GM12878 (cell line): ENCODE measurements at regions not wholly inside any gene's neighbourhood (a gene's known extent, or its start where the extent isn't known, plus 50 kb on each side); places are given as distances from the start of the nearest gene placed in this dataset.

ENCODE experiments used
- ATAC-seq: fragments of 200-7000 bp; cut with Tn5 transposase; 3 replicates; pipeline ENCODE4 v1.9.1; 2020; ENCODE audit warnings: mild to moderate bottlenecking, moderate library complexity
- BruUV-seq: library from RNA; stranded (reverse); fragments of 400-500 nt; replicated peaks from 2 replicates; lab custom pipeline; 2021; lab: Mats Ljungman, UMichigan
- CTCF ChIA-PET: fragments of 300-600 bp; sonication (Branson Sonifier 250); formaldehyde crosslinking; extraction: SDS; loops from one replicate; lab custom pipeline; 2021; ENCODE audit warnings: inconsistent platforms; lab: Yijun Ruan, JAX
- POLR2A ChIA-PET: fragments of 350-600 bp; formaldehyde crosslinking; extraction: SDS; loops from one replicate; lab custom pipeline; 2021; ENCODE audit warnings: inconsistent platforms; lab: Charles Lee
- RAD21 ChIA-PET: fragments of 300-600 bp; sonication (Branson Sonifier 250); formaldehyde crosslinking; loops from one replicate; lab custom pipeline; 2023; ENCODE audit warnings: antibody characterized with exemption; ENCODE audit not compliant: unreplicated experiment; lab: Charles Lee
- SMC1A ChIA-PET: fragments of 300-600 bp; sonication (Branson Sonifier 250); formaldehyde crosslinking; loops from one replicate; lab custom pipeline; 2023; ENCODE audit not compliant: unreplicated experiment, uncharacterized antibody; lab: Charles Lee
- DNase-seq: peaks from one replicate; pipeline ENCODE4 v3.0.0-alpha.2; 2011; ENCODE audit warnings: low read depth, low spot score
- FAIRE-seq: peaks from 3 replicates; lab custom pipeline; 2011; peaks lifted over from hg19 to GRCh38; lab: Jason Lieb, UNC
- H2AFZ ChIP-seq: 2 replicates; pipeline ENCODE4 v1.6.0; 2011; ENCODE audit warnings: low read depth, low read length, control low read depth; ENCODE audit not compliant: control insufficient read depth
- H3K27ac ChIP-seq: 2 replicates; pipeline ENCODE4 v1.5.1; 2011; ENCODE audit warnings: control low read depth; ENCODE audit not compliant: control insufficient read depth, insufficient read depth
- H3K27me3 ChIP-seq, 2 experiments: replicated peaks in 1 of 2; 2 replicates each; pipeline versions ENCODE4 v1.6.0 to v1.6.1; 2011; ENCODE audit warnings: low read length in 1 of 2; ENCODE audit not compliant: control insufficient read depth in 2 of 2, insufficient read depth in 2 of 2
- H3K36me3 ChIP-seq, 2 experiments: 2 replicates each; pipeline ENCODE4 v1.5.1; 2011; ENCODE audit warnings: low read length in 1 of 2; ENCODE audit not compliant: control insufficient read depth in 2 of 2, insufficient read depth in 2 of 2
- H3K4me1 ChIP-seq: 2 replicates; pipeline ENCODE4 v1.6.1; 2011; ENCODE audit warnings: mild to moderate bottlenecking, low read length, moderate library complexity, mixed read lengths; ENCODE audit not compliant: control insufficient read depth, insufficient read depth
- H3K4me2 ChIP-seq: 2 replicates; pipeline ENCODE4 v1.6.0; 2011; ENCODE audit warnings: control low read depth; ENCODE audit not compliant: control insufficient read depth, insufficient read depth
- H3K4me3 ChIP-seq: fragments of 200-600 bp; sonication (generic); 2 replicates; pipeline ENCODE4 v1.5.1; 2016
- H3K79me2 ChIP-seq: 2 replicates; pipeline ENCODE4 v1.6.0; 2011; ENCODE audit warnings: low read length; ENCODE audit not compliant: control insufficient read depth, insufficient read depth
- H3K9ac ChIP-seq: 2 replicates; pipeline ENCODE4 v1.8.0; 2011; ENCODE audit warnings: low read length, control low read depth, mixed read lengths; ENCODE audit not compliant: control insufficient read depth, insufficient read depth
- H3K9me3 ChIP-seq: replicated peaks from 3 replicates; pipeline ENCODE4 v1.5.1; 2011; ENCODE audit warnings: mild to moderate bottlenecking, low read length; ENCODE audit not compliant: control insufficient read depth, insufficient read depth
- H4K20me1 ChIP-seq: 2 replicates; pipeline ENCODE4 v1.6.0; 2011; ENCODE audit not compliant: control insufficient read depth, insufficient read depth
- ATF7 ChIP-seq: fragments of 450-650 bp; IDR thresholded peaks from 2 replicates; pipeline ENCODE4 v1.6.1; 2016; ENCODE audit warnings: low read depth, mild to moderate bottlenecking
- BACH1 ChIP-seq: fragments of 450-650 bp; IDR thresholded peaks from 2 replicates; pipeline ENCODE4 v1.6.1; 2017; ENCODE audit warnings: mild to moderate bottlenecking, borderline replicate concordance
- BCL3 ChIP-seq: IDR thresholded peaks from 2 replicates; pipeline ENCODE4 v1.6.1; 2011; ENCODE audit warnings: borderline replicate concordance, low read depth, mild to moderate bottlenecking, moderate library complexity, low read length; ENCODE audit not compliant: insufficient read depth, poor library complexity, severe bottlenecking
- CBX5 ChIP-seq: sonication (generic); IDR thresholded peaks from 2 replicates; pipeline ENCODE4 v1.6.1; 2016; ENCODE audit warnings: low read depth, moderate library complexity, mild to moderate bottlenecking, inconsistent platforms
- FOS ChIP-seq: IDR thresholded peaks from 3 replicates; pipeline ENCODE4 v1.6.1; 2011; ENCODE audit warnings: borderline replicate concordance; ENCODE audit not compliant: insufficient read length; ENCODE audit errors: extremely low read depth
- HDAC2 ChIP-seq: fragments of 200-600 bp; sonication (generic); IDR thresholded peaks from 2 replicates; pipeline ENCODE4 v1.6.1; 2017
- NFIC ChIP-seq: IDR thresholded peaks from 2 replicates; pipeline ENCODE4 v1.6.1; 2012; ENCODE audit warnings: low read depth, mild to moderate bottlenecking, inconsistent platforms, low read length, moderate library complexity
- NFYA ChIP-seq: IDR thresholded peaks from 2 replicates; pipeline ENCODE4 v1.6.1; 2011; ENCODE audit warnings: low read depth, mild to moderate bottlenecking, low read length, improper control_type of control experiment, borderline replicate concordance
- NR2F1 ChIP-seq: fragments of 450-650 bp; conservative IDR thresholded peaks from 2 replicates; pipeline ENCODE4 v1.6.1; 2017; ENCODE audit warnings: mild to moderate bottlenecking
- PAX5 ChIP-seq: IDR thresholded peaks from 2 replicates; pipeline ENCODE4 v1.6.1; 2011; ENCODE audit warnings: low read depth, low read length, borderline replicate concordance
- PAX8 ChIP-seq: fragments of 450-650 bp; IDR thresholded peaks from 2 replicates; pipeline ENCODE4 v1.6.1; 2017; ENCODE audit warnings: mild to moderate bottlenecking, moderate library complexity
- POU2F2 ChIP-seq: IDR thresholded peaks from 3 replicates; pipeline ENCODE4 v1.6.1; 2011; ENCODE audit warnings: low read depth, mild to moderate bottlenecking, low read length, borderline replicate concordance
- RELA ChIP-seq: fragments of 450-650 bp; IDR thresholded peaks from 2 replicates; pipeline ENCODE4 v1.8.0; 2014; ENCODE audit warnings: borderline replicate concordance; ENCODE audit not compliant: partially characterized antibody
- SREBF1 ChIP-seq: IDR thresholded peaks from 2 replicates; pipeline ENCODE4 v1.6.1; 2012; ENCODE audit warnings: mild to moderate bottlenecking, low read length
- STAT3 ChIP-seq: IDR thresholded peaks from 2 replicates; pipeline ENCODE4 v1.6.1; 2011; ENCODE audit warnings: low read depth, low read length, improper control_type of control experiment
- TCF3 ChIP-seq: IDR thresholded peaks from 2 replicates; pipeline ENCODE4 v1.6.1; 2012; ENCODE audit warnings: low read depth, mild to moderate bottlenecking, low read length, borderline replicate concordance; ENCODE audit not compliant: insufficient read depth
- YY1 ChIP-seq: IDR thresholded peaks from 2 replicates; pipeline ENCODE4 v1.6.1; 2011; ENCODE audit warnings: low read depth, mild to moderate bottlenecking, low read length
- ZNF384 ChIP-seq: IDR thresholded peaks from 2 replicates; pipeline ENCODE4 v1.6.1; 2012; ENCODE audit warnings: low read depth, mild to moderate bottlenecking, low read length, improper control_type of control experiment, borderline replicate concordance
- WGBS: methylation state at CpG from one replicate; pipeline ENCODE4 v1.1.6; 2016; ENCODE audit warnings: low lambda C conversion rate; ENCODE audit not compliant: insufficient replicate concordance, insufficient coverage; ENCODE audit errors: missing lambda C conversion rate; 5-methylcytosine and 5-hydroxymethylcytosine counted together
- in situ Hi-C: fragments of 300-500 bp; cut with MboI; formaldehyde crosslinking; loops from 9 replicates; pipeline ENCODE4 v1.14.3; 2018; ENCODE audit warnings: mixed read lengths
- intact Hi-C: fragments of 100-400 bp; cut with micrococcal nuclease; formaldehyde crosslinking; loops from one replicate; pipeline ENCODE4 v1.14.2; 2022; ENCODE audit not compliant: unreplicated experiment
- TF ChIP-seq, protein P1 (sequence below): IDR thresholded peaks from 2 replicates; pipeline ENCODE4 v1.6.1; 2011; ENCODE audit warnings: low read depth, low read length, improper control_type of control experiment, borderline replicate concordance

DNA sequence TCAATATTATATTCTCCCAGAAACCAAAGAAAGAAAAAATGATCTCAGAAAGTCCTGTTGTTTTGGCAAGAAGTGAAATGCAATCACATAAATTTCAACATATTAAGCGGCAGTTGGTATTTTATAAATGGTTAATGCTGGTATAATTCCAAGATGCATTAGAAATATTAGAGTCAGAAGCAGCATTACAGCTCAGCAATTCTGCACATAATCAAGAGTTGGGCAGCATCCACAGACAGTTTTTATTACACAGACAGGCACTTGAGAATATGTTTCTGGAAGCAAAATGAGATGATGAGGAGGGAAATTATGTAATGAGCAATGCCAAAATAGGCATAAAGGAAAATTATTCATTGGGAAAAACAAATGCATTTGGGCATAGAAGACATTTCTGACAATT lies 148.1 kb downstream of the KCNJ2 start:
- no peak for DNase-seq
- POLR2A ChIA-PET: no interaction called here
- no peaks in the 10 kb centered on the region for H3K79me2 ChIP-seq
- H2AFZ ChIP-seq: no peak overlapping the region
- H3K9me3 ChIP-seq: no peaks in the 10 kb centered on the region
- no peaks in the 10 kb centered on the region for H3K27me3 ChIP-seq
- RAD21 ChIA-PET: interaction anchor here (1.1 kb wide), 1 partner anchor 12 kb away, joined by 3 read pairs; no protein-coding TSS in a partner anchor
- SMC1A ChIA-PET: interaction anchor here (1.0 to 2.1 kb wide), 3 partner anchors 9 to 21 kb away, joined by 4 to 10 read pairs (median 7); no protein-coding TSS in a partner anchor
- no TSS peak for BruUV-seq
- H3K4me3 ChIP-seq: no peak overlapping the region
- H4K20me1 ChIP-seq: no peaks in the 10 kb centered on the region
- WGBS: 67% methylated on average over 1 of the region's 1 CpG
- no peak for ATAC-seq
- intact Hi-C loops (no loop called here), in situ Hi-C loops (no loop called here)
- H3K36me3 ChIP-seq: no peaks in the 10 kb centered on the region
- no peak overlapping the region for H3K27ac ChIP-seq
- no peak for FAIRE-seq
- no peaks in the 10 kb centered on the region for H3K4me1 ChIP-seq
- TF ChIP-seq NFIC (no peak), STAT3 (no peak), CBX5 (no peak), BCL3 (no peak), YY1 (no peak), TCF3 (no peak), ZNF384 (no peak), PAX5 (no peak), SREBF1 (no peak), FOS (no peak), POU2F2 (no peak), NR2F1 (no peak), BACH1 (no peak), ATF7 (no peak), PAX8 (no peak), RELA (no peak), NFYA (no peak), HDAC2 (no peak)
- TF ChIP-seq, protein P1, sequence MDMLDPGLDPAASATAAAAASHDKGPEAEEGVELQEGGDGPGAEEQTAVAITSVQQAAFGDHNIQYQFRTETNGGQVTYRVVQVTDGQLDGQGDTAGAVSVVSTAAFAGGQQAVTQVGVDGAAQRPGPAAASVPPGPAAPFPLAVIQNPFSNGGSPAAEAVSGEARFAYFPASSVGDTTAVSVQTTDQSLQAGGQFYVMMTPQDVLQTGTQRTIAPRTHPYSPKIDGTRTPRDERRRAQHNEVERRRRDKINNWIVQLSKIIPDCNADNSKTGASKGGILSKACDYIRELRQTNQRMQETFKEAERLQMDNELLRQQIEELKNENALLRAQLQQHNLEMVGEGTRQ: no peak
- CTCF ChIA-PET: interaction anchor here (2.4 kb wide), 1 partner anchor 11 kb away, joined by 8 read pairs; no protein-coding TSS in a partner anchor
- no peak overlapping the region for H3K4me2 ChIP-seq
- no peak overlapping the region for H3K9ac ChIP-seq
